ENCODE measurements at regions not wholly inside any gene's neighbourhood (a gene's known extent, or its start where the extent isn't known, plus 50 kb on each side); places are given as distances from the start of the nearest gene placed in this dataset.

GRCh38 chr12:115385141-115385540 is 701.2 kb upstream of the TBX3 start:
- Mint-ChIP-seq H3K4me3 (ENCODE audit: unreplicated experiment) (no peak overlapping the region), H3K4me1 (ENCODE audit: unreplicated experiment) (peaks cover 5% of the 10 kb centered on the region), H3K36me3 (ENCODE audit: low read depth, unreplicated experiment) (no peaks in the 10 kb centered on the region), H3K27me3 (ENCODE audit: unreplicated experiment) (peaks cover 3% of the 10 kb centered on the region), H3K27ac (ENCODE audit: unreplicated experiment) (no peak overlapping the region), H3K9me3 (ENCODE audit: unreplicated experiment) (no peaks in the 10 kb centered on the region)
- TF ChIP-seq CTCF (IDR thresholded peaks at IDR 0.05; ENCODE audit: unreplicated experiment) = no peak
- no peak for DNase-seq (ENCODE audit: low spot score)

GRCh38 chr12:115384391-115384790 is 700.4 kb upstream of the TBX3 start:
- Mint-ChIP-seq H3K9me3 (ENCODE audit: unreplicated experiment) (no peaks in the 10 kb centered on the region), H3K27me3 (ENCODE audit: unreplicated experiment) (peaks cover 3% of the 10 kb centered on the region), H3K36me3 (ENCODE audit: low read depth, unreplicated experiment) (no peaks in the 10 kb centered on the region), H3K27ac (ENCODE audit: unreplicated experiment) (no peak overlapping the region), H3K4me1 (ENCODE audit: unreplicated experiment) (peaks cover 5% of the 10 kb centered on the region), H3K4me3 (ENCODE audit: unreplicated experiment) (no peak overlapping the region)
- no peak for TF ChIP-seq CTCF (IDR thresholded peaks at IDR 0.05; ENCODE audit: unreplicated experiment)
- no peak for DNase-seq (ENCODE audit: low spot score)

GRCh38 chr12:115383668-115384067 is 699.7 kb upstream of the TBX3 start:
- H3K4me3 Mint-ChIP-seq (ENCODE audit: unreplicated experiment) = no peak overlapping the region
- H3K4me1 Mint-ChIP-seq (ENCODE audit: unreplicated experiment) = peaks cover 5% of the 10 kb centered on the region
- H3K27ac Mint-ChIP-seq (ENCODE audit: unreplicated experiment) = no peak overlapping the region
- no peaks in the 10 kb centered on the region for H3K9me3 Mint-ChIP-seq (ENCODE audit: unreplicated experiment)
- no peak for DNase-seq (ENCODE audit: low spot score)
- H3K36me3 Mint-ChIP-seq (ENCODE audit: low read depth, unreplicated experiment) = no peaks in the 10 kb centered on the region
- peaks cover 3% of the 10 kb centered on the region for H3K27me3 Mint-ChIP-seq (ENCODE audit: unreplicated experiment)
- TF ChIP-seq CTCF (IDR thresholded peaks at IDR 0.05; ENCODE audit: unreplicated experiment) = no peak

GRCh38 chr12:115382681-115383080 is 698.7 kb upstream of the TBX3 start:
- Mint-ChIP-seq H3K27me3 (ENCODE audit: unreplicated experiment) (peaks cover 3% of the 10 kb centered on the region), H3K27ac (ENCODE audit: unreplicated experiment) (no peak overlapping the region), H3K36me3 (ENCODE audit: low read depth, unreplicated experiment) (no peaks in the 10 kb centered on the region), H3K4me3 (ENCODE audit: unreplicated experiment) (no peak overlapping the region), H3K4me1 (ENCODE audit: unreplicated experiment) (peaks cover 5% of the 10 kb centered on the region), H3K9me3 (ENCODE audit: unreplicated experiment) (no peaks in the 10 kb centered on the region)
- no peak for TF ChIP-seq CTCF (IDR thresholded peaks at IDR 0.05; ENCODE audit: unreplicated experiment)
- no peak for DNase-seq (ENCODE audit: low spot score)

GRCh38 chr12:115380546-115381120 is 696.7 kb upstream of the TBX3 start:
- Mint-ChIP-seq H3K27me3 (ENCODE audit: unreplicated experiment) (peaks cover 1% of the 10 kb centered on the region), H3K36me3 (ENCODE audit: low read depth, unreplicated experiment) (no peaks in the 10 kb centered on the region), H3K27ac (ENCODE audit: unreplicated experiment) (no peak overlapping the region), H3K4me3 (ENCODE audit: unreplicated experiment) (no peak overlapping the region), H3K4me1 (ENCODE audit: unreplicated experiment) (peaks cover 5% of the 10 kb centered on the region), H3K9me3 (ENCODE audit: unreplicated experiment) (no peaks in the 10 kb centered on the region)
- DNase-seq (ENCODE audit: low spot score) = no peak
- TF ChIP-seq CTCF (IDR thresholded peaks at IDR 0.05; ENCODE audit: unreplicated experiment) = no peak
